Activated naive CD8-positive, alpha-beta T cell treated with anti-CD3 and anti-CD28 coated beads for 36 hours (primary cell): ENCODE measurements at regions not wholly inside any gene's neighbourhood (a gene's known extent, or its start where the extent isn't known, plus 50 kb on each side); places are given as distances from the start of the nearest gene placed in this dataset.
"Not testable (repeated sequence)": the region's sequence is repeated elsewhere in the genome, so short reads cannot be mapped to it uniquely, and the experiment has no call there.

Experiments used
- DNase-seq: peaks from one replicate; pipeline ENCODE4 v3.0.0; 2021
- H3K27ac Mint-ChIP-seq: one replicate; pipeline ENCODE4 v1.8.0; 2022; ENCODE audit warnings: mild to moderate bottlenecking, moderate library complexity, mixed read lengths
- H3K27me3 Mint-ChIP-seq: one replicate; pipeline ENCODE4 v1.8.0; 2022; ENCODE audit warnings: mild to moderate bottlenecking, mixed read lengths
- H3K36me3 Mint-ChIP-seq: one replicate; pipeline ENCODE4 v1.8.0; 2021; ENCODE audit warnings: mild to moderate bottlenecking, mixed read lengths
- H3K4me1 Mint-ChIP-seq: one replicate; pipeline ENCODE4 v1.8.0; 2021; ENCODE audit warnings: mixed read lengths
- H3K4me3 Mint-ChIP-seq: one replicate; pipeline ENCODE4 v1.8.0; 2022; ENCODE audit warnings: mild to moderate bottlenecking, moderate library complexity, mixed read lengths
- H3K9me3 Mint-ChIP-seq: one replicate; pipeline ENCODE4 v1.8.0; 2022; ENCODE audit warnings: mixed read lengths

- Mint-ChIP-seq H3K27ac (no peak overlapping the region), H3K4me1 (no peaks in the 10 kb centered on the region), H3K4me3 (no peak overlapping the region), H3K27me3 (no peaks in the 10 kb centered on the region), H3K9me3 (peaks cover 9% of the 10 kb centered on the region), H3K36me3 (no peaks in the 10 kb centered on the region)
- DNase-seq = no peak
Measured at GRCh38 chr6:154638369-154638768, 94.8 kb upstream of the SCAF8 start.

GRCh38 chr6:154639196-154639595 lies 94.0 kb upstream of the SCAF8 start:
- not testable (repeated sequence) for H3K27me3 Mint-ChIP-seq, DNase-seq, H3K27ac Mint-ChIP-seq, H3K9me3 Mint-ChIP-seq, H3K4me1 Mint-ChIP-seq, H3K36me3 Mint-ChIP-seq, H3K4me3 Mint-ChIP-seq

- DNase-seq = no peak
- H3K4me1 Mint-ChIP-seq = no peaks in the 10 kb centered on the region
- H3K36me3 Mint-ChIP-seq = no peaks in the 10 kb centered on the region
- no peak overlapping the region for H3K4me3 Mint-ChIP-seq
- peaks cover 1% of the 10 kb centered on the region for H3K9me3 Mint-ChIP-seq
- no peaks in the 10 kb centered on the region for H3K27me3 Mint-ChIP-seq
- H3K27ac Mint-ChIP-seq = no peak overlapping the region
Measured at GRCh38 chr6:154648188-154648887, 84.9 kb upstream of the SCAF8 start.

- H3K27me3 Mint-ChIP-seq = no peaks in the 10 kb centered on the region
- no peak for DNase-seq
- H3K4me3 Mint-ChIP-seq = no peak overlapping the region
- no peaks in the 10 kb centered on the region for H3K4me1 Mint-ChIP-seq
- peaks cover 1% of the 10 kb centered on the region for H3K9me3 Mint-ChIP-seq
- no peak overlapping the region for H3K27ac Mint-ChIP-seq
- H3K36me3 Mint-ChIP-seq = no peaks in the 10 kb centered on the region
Measured at GRCh38 chr6:154648888-154649205, 84.4 kb upstream of the SCAF8 start.

- H3K4me1 Mint-ChIP-seq = no peaks in the 10 kb centered on the region
- no peaks in the 10 kb centered on the region for H3K27me3 Mint-ChIP-seq
- H3K9me3 Mint-ChIP-seq = peaks cover 1% of the 10 kb centered on the region
- H3K36me3 Mint-ChIP-seq = no peaks in the 10 kb centered on the region
- no peak overlapping the region for H3K27ac Mint-ChIP-seq
- DNase-seq = no peak
- H3K4me3 Mint-ChIP-seq = no peak overlapping the region
Measured at GRCh38 chr6:154649721-154650120, 83.5 kb upstream of the SCAF8 start.

GRCh38 chr6:154650351-154650750 lies 82.9 kb upstream of the SCAF8 start:
- no peak overlapping the region for H3K4me3 Mint-ChIP-seq
- H3K9me3 Mint-ChIP-seq = peaks cover 1% of the 10 kb centered on the region
- H3K27me3 Mint-ChIP-seq = no peaks in the 10 kb centered on the region
- H3K4me1 Mint-ChIP-seq = no peaks in the 10 kb centered on the region
- H3K27ac Mint-ChIP-seq = no peak overlapping the region
- no peaks in the 10 kb centered on the region for H3K36me3 Mint-ChIP-seq
- DNase-seq = no peak

GRCh38 chr6:154651656-154652055 lies 81.6 kb upstream of the SCAF8 start:
- H3K27me3 Mint-ChIP-seq = no peaks in the 10 kb centered on the region
- H3K4me3 Mint-ChIP-seq = no peak overlapping the region
- DNase-seq = no peak
- peaks cover 1% of the 10 kb centered on the region for H3K9me3 Mint-ChIP-seq
- no peak overlapping the region for H3K27ac Mint-ChIP-seq
- H3K4me1 Mint-ChIP-seq = no peaks in the 10 kb centered on the region
- H3K36me3 Mint-ChIP-seq = no peaks in the 10 kb centered on the region

GRCh38 chr6:154653385-154653784 lies 79.8 kb upstream of the SCAF8 start:
- H3K27ac Mint-ChIP-seq = no peak overlapping the region
- DNase-seq = no peak
- peaks cover 1% of the 10 kb centered on the region for H3K9me3 Mint-ChIP-seq
- no peaks in the 10 kb centered on the region for H3K4me1 Mint-ChIP-seq
- H3K36me3 Mint-ChIP-seq = no peaks in the 10 kb centered on the region
- no peak overlapping the region for H3K4me3 Mint-ChIP-seq
- H3K27me3 Mint-ChIP-seq = peaks cover 6% of the 10 kb centered on the region

GRCh38 chr6:154653853-154654252 lies 79.4 kb upstream of the SCAF8 start:
- H3K4me1 Mint-ChIP-seq = no peaks in the 10 kb centered on the region

GRCh38 chr6:154656660-154657059 lies 76.6 kb upstream of the SCAF8 start:
- peaks cover 6% of the 10 kb centered on the region for H3K27me3 Mint-ChIP-seq
- H3K9me3 Mint-ChIP-seq = no peaks in the 10 kb centered on the region
- H3K4me1 Mint-ChIP-seq = no peaks in the 10 kb centered on the region
- no peak for DNase-seq
- no peaks in the 10 kb centered on the region for H3K36me3 Mint-ChIP-seq
- no peak overlapping the region for H3K27ac Mint-ChIP-seq
- no peak overlapping the region for H3K4me3 Mint-ChIP-seq

More at GRCh38 chr6:154653853-154654252, 79.4 kb upstream of the SCAF8 start:
- peaks cover 6% of the 10 kb centered on the region for H3K27me3 Mint-ChIP-seq
- DNase-seq = no peak
- H3K27ac Mint-ChIP-seq = no peak overlapping the region
- H3K36me3 Mint-ChIP-seq = no peaks in the 10 kb centered on the region
- peaks cover 1% of the 10 kb centered on the region for H3K9me3 Mint-ChIP-seq
- H3K4me3 Mint-ChIP-seq = no peak overlapping the region

- H3K27me3 Mint-ChIP-seq = peaks cover 6% of the 10 kb centered on the region
- H3K9me3 Mint-ChIP-seq = no peaks in the 10 kb centered on the region
- H3K27ac Mint-ChIP-seq = no peak overlapping the region
- H3K4me3 Mint-ChIP-seq = no peak overlapping the region
- no peaks in the 10 kb centered on the region for H3K36me3 Mint-ChIP-seq
- H3K4me1 Mint-ChIP-seq = no peaks in the 10 kb centered on the region
- DNase-seq = no peak
Measured at GRCh38 chr6:154661768-154662167, 71.4 kb upstream of the SCAF8 start.

GRCh38 chr6:154664287-154664686 lies 68.9 kb upstream of the SCAF8 start:
- no peak overlapping the region for H3K4me3 Mint-ChIP-seq
- no peaks in the 10 kb centered on the region for H3K36me3 Mint-ChIP-seq
- DNase-seq = no peak
- no peaks in the 10 kb centered on the region for H3K27me3 Mint-ChIP-seq
- no peaks in the 10 kb centered on the region for H3K4me1 Mint-ChIP-seq
- no peaks in the 10 kb centered on the region for H3K9me3 Mint-ChIP-seq
- no peak overlapping the region for H3K27ac Mint-ChIP-seq

- Mint-ChIP-seq H3K27me3 (no peaks in the 10 kb centered on the region), H3K4me3 (no peak overlapping the region), H3K4me1 (no peaks in the 10 kb centered on the region), H3K9me3 (no peaks in the 10 kb centered on the region), H3K36me3 (no peaks in the 10 kb centered on the region), H3K27ac (no peak overlapping the region)
- no peak for DNase-seq
Measured at GRCh38 chr6:154668156-154668555, 65.1 kb upstream of the SCAF8 start.

GRCh38 chr6:154672086-154672485 lies 61.1 kb upstream of the SCAF8 start:
- H3K36me3 Mint-ChIP-seq = no peaks in the 10 kb centered on the region

GRCh38 chr6:154673919-154674318 lies 59.3 kb upstream of the SCAF8 start:
- no peaks in the 10 kb centered on the region for H3K4me1 Mint-ChIP-seq
- H3K9me3 Mint-ChIP-seq = no peaks in the 10 kb centered on the region
- no peak overlapping the region for H3K4me3 Mint-ChIP-seq
- DNase-seq = no peak
- no peaks in the 10 kb centered on the region for H3K36me3 Mint-ChIP-seq
- no peaks in the 10 kb centered on the region for H3K27me3 Mint-ChIP-seq
- no peak overlapping the region for H3K27ac Mint-ChIP-seq

More at GRCh38 chr6:154672086-154672485, 61.1 kb upstream of the SCAF8 start:
- Mint-ChIP-seq H3K4me3 (no peak overlapping the region), H3K4me1 (no peaks in the 10 kb centered on the region), H3K27ac (no peak overlapping the region), H3K9me3 (no peaks in the 10 kb centered on the region), H3K27me3 (no peaks in the 10 kb centered on the region)
- DNase-seq = no peak

GRCh38 chr6:154675602-154676088 lies 57.6 kb upstream of the SCAF8 start:
- no peak overlapping the region for H3K4me3 Mint-ChIP-seq
- H3K36me3 Mint-ChIP-seq = no peaks in the 10 kb centered on the region
- H3K27ac Mint-ChIP-seq = no peak overlapping the region
- DNase-seq = peak; percentile 80
- H3K4me1 Mint-ChIP-seq = no peaks in the 10 kb centered on the region
- H3K9me3 Mint-ChIP-seq = no peaks in the 10 kb centered on the region
- H3K27me3 Mint-ChIP-seq = no peaks in the 10 kb centered on the region
